HepG2 (cell line): ENCODE measurements at regions not wholly inside any gene's neighbourhood (a gene's known extent, or its start where the extent isn't known, plus 50 kb on each side); places are given as distances from the start of the nearest gene placed in this dataset.

Experiments used
- ATAC-seq: fragments of 200-7000 bp; cut with Tn5 transposase; 3 replicates; pipeline ENCODE4 v1.9.1; 2020; ENCODE audit warnings: mild to moderate bottlenecking, moderate library complexity
- BruUV-seq: library from RNA; stranded (reverse); fragments of 400-500 nt; replicated peaks from 2 replicates; lab custom pipeline; 2021; lab: Mats Ljungman, UMichigan
- CTCF ChIA-PET: fragments of 300-600 bp; formaldehyde crosslinking; extraction: SDS; loops from one replicate; lab custom pipeline; 2021; ENCODE audit warnings: low total read pairs, inconsistent platforms, low intra/inter-chr PET ratio; lab: Yijun Ruan, JAX
- POLR2A ChIA-PET: fragments of 350-600 bp; sonication (Branson Sonifier 250); formaldehyde crosslinking; loops from one replicate; lab custom pipeline; 2020; ENCODE audit warnings: antibody characterized with exemption, inconsistent platforms; lab: Yijun Ruan, JAX
- DNase-seq: peaks from one replicate; pipeline ENCODE4 v3.0.0-alpha.2; 2015; ENCODE audit warnings: low spot score
- FAIRE-seq: peaks from 3 replicates; lab custom pipeline; 2011; peaks lifted over from hg19 to GRCh38; lab: Jason Lieb, UNC
- H2AFZ ChIP-seq: one replicate; pipeline ENCODE4 v1.6.1; 2011; ENCODE audit warnings: low read length, inconsistent platforms
- H3K27ac ChIP-seq: fragments of 300-600 bp; 3 replicates; pipeline ENCODE4 v1.8.0; 2011; ENCODE audit warnings: mixed run types, mild to moderate bottlenecking, mixed read lengths, low read length, inconsistent platforms; ENCODE audit not compliant: insufficient read depth; ENCODE audit errors: extremely low read length
- H3K27me3 ChIP-seq, 2 experiments: fragments of 200-600 bp in 1 of 2; 2 replicates in 1 of 2; 3 replicates in 1 of 2; pipeline versions ENCODE4 v1.6.0 to v1.8.0; 2011; ENCODE audit warnings: low read length in 2 of 2, mild to moderate bottlenecking in 2 of 2, moderate library complexity in 2 of 2, inconsistent platforms in 1 of 2; ENCODE audit not compliant: insufficient read depth in 2 of 2, control insufficient read depth in 1 of 2
- H3K36me3 ChIP-seq, 2 experiments: fragments of 200-600 bp in 1 of 2; replicated peaks in 1 of 2; 2 replicates in 1 of 2; 3 replicates in 1 of 2; pipeline versions ENCODE4 v1.5.1 to v1.8.0; 2011; ENCODE audit warnings: low read length in 2 of 2, inconsistent platforms in 1 of 2; ENCODE audit not compliant: insufficient read depth in 2 of 2, control insufficient read depth in 1 of 2
- H3K4me1 ChIP-seq: 2 replicates; pipeline ENCODE4 v1.5.1; 2012; ENCODE audit warnings: low read length, inconsistent platforms; ENCODE audit not compliant: insufficient read depth
- H3K4me2 ChIP-seq: 2 replicates; pipeline ENCODE4 v1.6.0; 2011; ENCODE audit warnings: low read depth, low read length, inconsistent platforms
- H3K4me3 ChIP-seq, 3 experiments: fragments of 200-600 bp in 1 of 3; sonication (generic), shearing (Covaris generic) in 1 of 3; replicated peaks in 1 of 3; 2 replicates each; pipeline ENCODE4 v1.5.1; 2011 to 2016; ENCODE audit warnings: low read length in 3 of 3, inconsistent platforms in 2 of 3, low read depth in 2 of 3, mild to moderate bottlenecking in 2 of 3, control low read depth in 1 of 3, mixed read lengths in 1 of 3; ENCODE audit not compliant: insufficient read depth in 1 of 3
- H3K79me2 ChIP-seq: one replicate; pipeline ENCODE4 v1.6.1; 2011; ENCODE audit warnings: low read length, inconsistent platforms; ENCODE audit not compliant: insufficient read depth
- H3K9ac ChIP-seq: 2 replicates; pipeline ENCODE4 v1.6.0; 2011; ENCODE audit warnings: mild to moderate bottlenecking, low read depth, low read length, inconsistent platforms; ENCODE audit not compliant: insufficient read depth
- H3K9me3 ChIP-seq: 2 replicates; pipeline ENCODE4 v1.5.1; 2012; ENCODE audit warnings: mild to moderate bottlenecking, low read length
- H4K20me1 ChIP-seq: 2 replicates; pipeline ENCODE4 v1.6.0; 2011; ENCODE audit warnings: inconsistent platforms, mild to moderate bottlenecking, low read length, moderate library complexity; ENCODE audit not compliant: insufficient read depth
- AKNA ChIP-seq: sonication (generic); formaldehyde crosslinking; IDR thresholded peaks from 2 replicates; pipeline ENCODE4 v1.4.0; 2020; ENCODE audit warnings: missing genetic modification reagents, borderline replicate concordance
- CBFB ChIP-seq: sonication (generic); formaldehyde crosslinking; IDR thresholded peaks from 2 replicates; pipeline ENCODE4 v1.4.0; 2020; ENCODE audit warnings: missing genetic modification reagents
- CREM ChIP-seq, 2 experiments: sonication (generic) in 1 of 2; formaldehyde crosslinking in 1 of 2; IDR thresholded peaks; 2 replicates each; pipeline versions ENCODE4 v1.4.0 to v1.6.1; 2016 to 2020; ENCODE audit warnings: antibody characterized with exemption in 1 of 2, mild to moderate bottlenecking in 1 of 2, missing genetic modification reagents in 1 of 2
- EP300 ChIP-seq, 3 experiments: sonication (generic) in 1 of 3; formaldehyde crosslinking in 1 of 3; IDR thresholded peaks; 2 replicates each; pipeline versions ENCODE4 v1.5.1 to v1.6.1; 2011 to 2020; ENCODE audit warnings: low read depth in 2 of 3, low read length in 2 of 3, borderline replicate concordance in 1 of 3, improper control_type of control experiment in 1 of 3, mild to moderate bottlenecking in 1 of 3, missing genetic modification reagents in 1 of 3, moderate library complexity in 1 of 3
- GATAD2A ChIP-seq: IDR thresholded peaks from 2 replicates; pipeline ENCODE4 v1.6.1; 2016
- ISL2 ChIP-seq: sonication (generic); formaldehyde crosslinking; IDR thresholded peaks from 2 replicates; pipeline ENCODE4 v1.5.0; 2020; ENCODE audit warnings: missing genetic modification reagents
- NR2F6 ChIP-seq, 2 experiments: IDR thresholded peaks; 2 replicates each; pipeline ENCODE4 v1.6.1; 2016; ENCODE audit warnings: antibody characterized with exemption in 1 of 2, mild to moderate bottlenecking in 1 of 2
- PPARG ChIP-seq: conservative IDR thresholded peaks from 2 replicates; pipeline ENCODE4 v1.6.1; 2016; ENCODE audit warnings: missing biosample characterization, missing genetic modification reagents
- SAP130 ChIP-seq: IDR thresholded peaks from 2 replicates; pipeline ENCODE4 v1.6.1; 2016; ENCODE audit warnings: low read depth
- SOX5 ChIP-seq: IDR thresholded peaks from 2 replicates; pipeline ENCODE4 v1.6.1; 2016; ENCODE audit warnings: borderline replicate concordance
- TBX3 ChIP-seq: fragments of 450-650 bp; IDR thresholded peaks from 2 replicates; pipeline ENCODE4 v1.6.1; 2017; ENCODE audit warnings: antibody characterized with exemption, mild to moderate bottlenecking, inconsistent platforms, borderline replicate concordance
- TCF7 ChIP-seq: sonication (generic); IDR thresholded peaks from 2 replicates; pipeline ENCODE4 v1.6.1; 2016; ENCODE audit warnings: antibody characterized with exemption, low read depth
- WGBS: methylation state at CpG from one replicate; pipeline ENCODE4 v1.1.6; 2017; ENCODE audit warnings: low lambda C conversion rate; 5-methylcytosine and 5-hydroxymethylcytosine counted together
- in situ Hi-C: cut with HindIII; loops from 2 replicates; pipeline ENCODE4 v1.10.0; 2017; ENCODE audit warnings: low pct_unique_long_range_greater_than_20kb; ENCODE audit not compliant: extremely low pct_ligation_motif_present
- intact Hi-C: fragments of 100-400 bp; cut with micrococcal nuclease; formaldehyde crosslinking; loops from one replicate; pipeline ENCODE4 v1.10.0; 2022; ENCODE audit not compliant: unreplicated experiment
- TF ChIP-seq, protein P1 (sequence below): IDR thresholded peaks from 2 replicates; pipeline ENCODE4 v1.6.1; 2016
- TF ChIP-seq, protein P2 (sequence below): IDR thresholded peaks from 2 replicates; pipeline ENCODE4 v1.6.1; 2012; ENCODE audit warnings: low read depth, low read length, improper control_type of control experiment
- TF ChIP-seq, protein P3 (sequence below): sonication (generic); formaldehyde crosslinking; IDR thresholded peaks from 2 replicates; pipeline ENCODE4 v1.4.0; 2020; ENCODE audit warnings: missing genetic modification reagents, borderline replicate concordance

- Histone ChIP-seq H2AFZ (no peak overlapping the region), H3K9ac (no peak overlapping the region), H3K36me3 (no peaks in the 10 kb centered on the region), H3K79me2 (no peaks in the 10 kb centered on the region), H4K20me1 (no peaks in the 10 kb centered on the region), H3K27ac (no peak overlapping the region), H3K9me3 (no peaks in the 10 kb centered on the region), H3K4me2 (no peak overlapping the region), H3K4me3 (no peak overlapping the region), H3K4me1 (peaks cover 23% of the 10 kb centered on the region), H3K27me3 (no peaks in the 10 kb centered on the region)
- ChIA-PET POLR2A (no interaction called here), CTCF (no interaction called here)
- DNase-seq, result peak; percentile 77
- in situ Hi-C loops (loop anchor here (10.0 kb wide), 1 partner anchor 63 kb away; no protein-coding TSS in a partner anchor), intact Hi-C loops (loop anchor here (10.0 kb wide), 1 partner anchor 63 kb away; no protein-coding TSS in a partner anchor)
- no peak for FAIRE-seq
- WGBS, result 22% methylated on average over 4 of the region's 4 CpGs
- peak; percentile 63 for ATAC-seq
- no TSS peak for BruUV-seq
- TF ChIP-seq NR2F6 (IDR thresholded peaks at IDR 0.05), result 0 out of 2 replicates have a peak, but pooled peaks have one; percentile 31
- no peak for TF ChIP-seq NR2F6 (CRISPR knock-in tag; IDR thresholded peaks at IDR 0.05)
- TF ChIP-seq, protein P1, sequence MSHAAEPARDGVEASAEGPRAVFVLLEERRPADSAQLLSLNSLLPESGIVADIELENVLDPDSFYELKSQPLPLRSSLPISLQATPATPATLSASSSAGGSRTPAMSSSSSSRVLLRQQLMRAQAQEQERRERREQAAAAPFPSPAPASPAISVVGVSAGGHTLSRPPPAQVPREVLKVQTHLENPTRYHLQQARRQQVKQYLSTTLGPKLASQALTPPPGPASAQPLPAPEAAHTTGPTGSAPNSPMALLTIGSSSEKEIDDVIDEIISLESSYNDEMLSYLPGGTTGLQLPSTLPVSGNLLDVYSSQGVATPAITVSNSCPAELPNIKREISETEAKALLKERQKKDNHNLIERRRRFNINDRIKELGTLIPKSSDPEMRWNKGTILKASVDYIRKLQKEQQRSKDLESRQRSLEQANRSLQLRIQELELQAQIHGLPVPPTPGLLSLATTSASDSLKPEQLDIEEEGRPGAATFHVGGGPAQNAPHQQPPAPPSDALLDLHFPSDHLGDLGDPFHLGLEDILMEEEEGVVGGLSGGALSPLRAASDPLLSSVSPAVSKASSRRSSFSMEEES (CRISPR knock-in tag), result peak; percentile 91
- TF ChIP-seq TBX3, result peak; percentile 44; the same call in 1 of the 2 replicates
- no peak for TF ChIP-seq AKNA (CRISPR knock-in tag)
- TF ChIP-seq CREM (IDR thresholded peaks at IDR 0.05), result peak; percentile 39; the same call in 1 of the 2 replicates
- TF ChIP-seq CREM (CRISPR knock-in tag; IDR thresholded peaks at IDR 0.05), result no peak
- 0 out of 2 replicates have a peak, but pooled peaks have one; percentile 17 for TF ChIP-seq PPARG (CRISPR knock-in tag)
- TF ChIP-seq, protein P2, sequence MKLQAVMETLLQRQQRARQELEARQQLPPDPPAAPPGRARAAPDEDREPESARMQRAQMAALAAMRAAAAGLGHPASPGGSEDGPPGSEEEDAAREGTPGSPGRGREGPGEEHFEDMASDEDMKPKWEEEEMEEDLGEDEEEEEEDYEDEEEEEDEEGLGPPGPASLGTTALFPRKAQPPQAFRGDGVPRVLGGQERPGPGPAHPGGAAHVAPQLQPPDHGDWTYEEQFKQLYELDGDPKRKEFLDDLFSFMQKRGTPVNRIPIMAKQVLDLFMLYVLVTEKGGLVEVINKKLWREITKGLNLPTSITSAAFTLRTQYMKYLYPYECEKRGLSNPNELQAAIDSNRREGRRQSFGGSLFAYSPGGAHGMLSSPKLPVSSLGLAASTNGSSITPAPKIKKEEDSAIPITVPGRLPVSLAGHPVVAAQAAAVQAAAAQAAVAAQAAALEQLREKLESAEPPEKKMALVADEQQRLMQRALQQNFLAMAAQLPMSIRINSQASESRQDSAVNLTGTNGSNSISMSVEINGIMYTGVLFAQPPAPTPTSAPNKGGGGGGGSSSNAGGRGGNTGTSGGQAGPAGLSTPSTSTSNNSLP, result no peak
- TF ChIP-seq GATAD2A (CRISPR knock-in tag), result no peak
- 0 out of 2 replicates have a peak, but pooled peaks have one; percentile 18 for TF ChIP-seq SOX5 (CRISPR knock-in tag)
- peak; percentile 90 for TF ChIP-seq TCF7
- TF ChIP-seq EP300 (IDR thresholded peaks at IDR 0.05; ENCODE audit: low read depth in 2 of 2, low read length in 2 of 2), result peak in 1 of 2 experiments; percentile 53; a peak in 1 of 4 replicates
- peak; percentile 43; the same call in 1 of the 2 replicates for TF ChIP-seq EP300 (CRISPR knock-in tag; IDR thresholded peaks at IDR 0.05; ENCODE audit: borderline replicate concordance)
- peak; percentile 28; the same call in 1 of the 2 replicates for TF ChIP-seq SAP130
- TF ChIP-seq CBFB (CRISPR knock-in tag), result no peak
- TF ChIP-seq ISL2 (CRISPR knock-in tag), result peak; percentile 59; the same call in 1 of the 2 replicates
- TF ChIP-seq, protein P3, sequence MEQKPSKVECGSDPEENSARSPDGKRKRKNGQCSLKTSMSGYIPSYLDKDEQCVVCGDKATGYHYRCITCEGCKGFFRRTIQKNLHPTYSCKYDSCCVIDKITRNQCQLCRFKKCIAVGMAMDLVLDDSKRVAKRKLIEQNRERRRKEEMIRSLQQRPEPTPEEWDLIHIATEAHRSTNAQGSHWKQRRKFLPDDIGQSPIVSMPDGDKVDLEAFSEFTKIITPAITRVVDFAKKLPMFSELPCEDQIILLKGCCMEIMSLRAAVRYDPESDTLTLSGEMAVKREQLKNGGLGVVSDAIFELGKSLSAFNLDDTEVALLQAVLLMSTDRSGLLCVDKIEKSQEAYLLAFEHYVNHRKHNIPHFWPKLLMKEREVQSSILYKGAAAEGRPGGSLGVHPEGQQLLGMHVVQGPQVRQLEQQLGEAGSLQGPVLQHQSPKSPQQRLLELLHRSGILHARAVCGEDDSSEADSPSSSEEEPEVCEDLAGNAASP (CRISPR knock-in tag), result no peak
Observed at GRCh38 chr11:90448256-90448655, 225.4 kb upstream of the CHORDC1 start.
